ENCODE measurements at regions not wholly inside any gene's neighbourhood (a gene's known extent, or its start where the extent isn't known, plus 50 kb on each side); places are given as distances from the start of the nearest gene placed in this dataset.

DNA sequence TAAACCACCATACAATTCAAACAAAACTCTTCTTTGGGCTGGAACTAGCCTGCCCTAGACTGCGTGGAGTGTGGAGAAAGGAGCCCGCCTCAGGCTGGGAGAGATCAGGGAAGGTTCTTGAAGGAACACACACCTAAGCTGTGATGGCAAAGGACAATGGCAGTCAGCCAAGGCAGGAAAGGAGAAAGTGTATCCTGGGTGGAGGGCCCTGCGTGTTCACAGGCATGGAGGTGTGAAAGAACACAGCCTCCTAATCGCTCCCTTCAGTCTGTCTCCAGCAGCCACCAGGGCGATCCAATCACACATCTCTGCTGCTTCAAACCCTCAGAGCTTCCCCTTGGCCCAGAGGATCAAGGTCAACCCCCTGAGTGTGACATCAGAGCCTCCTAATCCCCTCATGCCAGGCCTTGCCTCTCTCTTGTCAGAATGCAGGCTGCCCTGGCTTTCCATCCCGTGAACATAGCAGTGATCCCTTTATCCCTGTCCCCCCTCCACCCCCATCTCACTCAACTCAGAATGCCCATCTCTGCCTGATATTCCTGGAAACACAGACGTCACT, 173.0 kb downstream of the KATNIP start (continued):
- TF ChIP-seq, protein P1, sequence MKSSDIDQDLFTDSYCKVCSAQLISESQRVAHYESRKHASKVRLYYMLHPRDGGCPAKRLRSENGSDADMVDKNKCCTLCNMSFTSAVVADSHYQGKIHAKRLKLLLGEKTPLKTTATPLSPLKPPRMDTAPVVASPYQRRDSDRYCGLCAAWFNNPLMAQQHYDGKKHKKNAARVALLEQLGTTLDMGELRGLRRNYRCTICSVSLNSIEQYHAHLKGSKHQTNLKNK (CRISPR knock-in tag; IDR thresholded peaks at IDR 0.05), result no peak
- TF ChIP-seq TEAD4 (CRISPR knock-in tag; IDR thresholded peaks at IDR 0.05), result no peak
- TF ChIP-seq, protein P2, sequence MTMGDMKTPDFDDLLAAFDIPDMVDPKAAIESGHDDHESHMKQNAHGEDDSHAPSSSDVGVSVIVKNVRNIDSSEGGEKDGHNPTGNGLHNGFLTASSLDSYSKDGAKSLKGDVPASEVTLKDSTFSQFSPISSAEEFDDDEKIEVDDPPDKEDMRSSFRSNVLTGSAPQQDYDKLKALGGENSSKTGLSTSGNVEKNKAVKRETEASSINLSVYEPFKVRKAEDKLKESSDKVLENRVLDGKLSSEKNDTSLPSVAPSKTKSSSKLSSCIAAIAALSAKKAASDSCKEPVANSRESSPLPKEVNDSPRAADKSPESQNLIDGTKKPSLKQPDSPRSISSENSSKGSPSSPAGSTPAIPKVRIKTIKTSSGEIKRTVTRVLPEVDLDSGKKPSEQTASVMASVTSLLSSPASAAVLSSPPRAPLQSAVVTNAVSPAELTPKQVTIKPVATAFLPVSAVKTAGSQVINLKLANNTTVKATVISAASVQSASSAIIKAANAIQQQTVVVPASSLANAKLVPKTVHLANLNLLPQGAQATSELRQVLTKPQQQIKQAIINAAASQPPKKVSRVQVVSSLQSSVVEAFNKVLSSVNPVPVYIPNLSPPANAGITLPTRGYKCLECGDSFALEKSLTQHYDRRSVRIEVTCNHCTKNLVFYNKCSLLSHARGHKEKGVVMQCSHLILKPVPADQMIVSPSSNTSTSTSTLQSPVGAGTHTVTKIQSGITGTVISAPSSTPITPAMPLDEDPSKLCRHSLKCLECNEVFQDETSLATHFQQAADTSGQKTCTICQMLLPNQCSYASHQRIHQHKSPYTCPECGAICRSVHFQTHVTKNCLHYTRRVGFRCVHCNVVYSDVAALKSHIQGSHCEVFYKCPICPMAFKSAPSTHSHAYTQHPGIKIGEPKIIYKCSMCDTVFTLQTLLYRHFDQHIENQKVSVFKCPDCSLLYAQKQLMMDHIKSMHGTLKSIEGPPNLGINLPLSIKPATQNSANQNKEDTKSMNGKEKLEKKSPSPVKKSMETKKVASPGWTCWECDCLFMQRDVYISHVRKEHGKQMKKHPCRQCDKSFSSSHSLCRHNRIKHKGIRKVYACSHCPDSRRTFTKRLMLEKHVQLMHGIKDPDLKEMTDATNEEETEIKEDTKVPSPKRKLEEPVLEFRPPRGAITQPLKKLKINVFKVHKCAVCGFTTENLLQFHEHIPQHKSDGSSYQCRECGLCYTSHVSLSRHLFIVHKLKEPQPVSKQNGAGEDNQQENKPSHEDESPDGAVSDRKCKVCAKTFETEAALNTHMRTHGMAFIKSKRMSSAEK (CRISPR knock-in tag; IDR thresholded peaks at IDR 0.05; ENCODE audit: borderline replicate concordance), result no peak

DNA sequence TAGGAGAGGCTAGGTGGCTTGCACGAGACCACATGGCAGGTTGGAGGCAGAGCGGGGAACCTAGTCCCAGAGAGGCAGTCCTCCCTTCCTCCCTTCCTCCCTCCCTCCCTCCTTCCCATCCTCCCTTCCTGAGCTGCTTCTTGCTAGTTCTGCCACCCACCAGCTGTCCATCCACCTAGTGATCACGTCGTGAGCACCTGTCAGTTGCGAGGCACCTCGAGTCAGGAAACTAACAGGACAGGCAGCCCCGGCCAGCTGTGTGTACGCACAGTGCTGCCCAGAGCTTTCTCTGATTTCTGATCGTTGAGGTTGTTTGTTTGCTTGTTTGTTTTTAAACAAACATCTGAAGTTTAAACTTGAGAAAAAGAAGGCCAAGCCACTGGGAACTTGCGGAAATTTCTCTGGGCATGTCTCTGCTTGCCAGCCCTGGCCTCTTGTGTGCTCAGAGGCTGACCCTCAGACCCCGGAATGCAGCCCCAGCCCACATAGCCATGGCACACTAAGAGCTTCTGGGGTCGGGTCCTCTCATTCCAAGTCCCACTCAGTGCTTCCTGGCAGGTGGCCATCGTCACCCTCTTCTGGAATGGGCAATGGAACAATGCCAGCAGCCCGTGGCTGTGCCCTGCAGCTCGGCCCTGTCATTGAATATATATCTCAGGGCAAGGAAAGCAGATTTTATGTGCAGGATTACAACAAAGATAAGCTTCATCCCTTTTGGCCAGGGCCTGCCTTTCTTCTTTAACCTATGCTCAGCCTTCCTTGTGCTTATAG, 174.0 kb downstream of the KATNIP start:
- POLR2A ChIA-PET, result interaction anchor here (0.6 kb wide), 1 partner anchor 68 kb away, joined by 5 read pairs; no protein-coding TSS in a partner anchor
- no peak overlapping the region; the same call in 1 of the 2 replicates for H3K27ac Mint-ChIP-seq
- ATAC-seq, result no peak

More for the DNA sequence above, 174.0 kb downstream of the KATNIP start:
- Mint-ChIP-seq H3K9me3 (peaks cover 7% of the 10 kb centered on the region; the same call in 1 of the 2 replicates), H3K27me3 (ENCODE audit: low read depth) (no peaks in the 10 kb centered on the region), H3K4me1 (peaks cover 16% of the 10 kb centered on the region), H3K4me3 (no peak overlapping the region), H3K36me3 (peaks cover 30% of the 10 kb centered on the region)
- TF ChIP-seq, protein P1 (CRISPR knock-in tag; IDR thresholded peaks at IDR 0.05), result no peak
- TF ChIP-seq, protein P3, sequence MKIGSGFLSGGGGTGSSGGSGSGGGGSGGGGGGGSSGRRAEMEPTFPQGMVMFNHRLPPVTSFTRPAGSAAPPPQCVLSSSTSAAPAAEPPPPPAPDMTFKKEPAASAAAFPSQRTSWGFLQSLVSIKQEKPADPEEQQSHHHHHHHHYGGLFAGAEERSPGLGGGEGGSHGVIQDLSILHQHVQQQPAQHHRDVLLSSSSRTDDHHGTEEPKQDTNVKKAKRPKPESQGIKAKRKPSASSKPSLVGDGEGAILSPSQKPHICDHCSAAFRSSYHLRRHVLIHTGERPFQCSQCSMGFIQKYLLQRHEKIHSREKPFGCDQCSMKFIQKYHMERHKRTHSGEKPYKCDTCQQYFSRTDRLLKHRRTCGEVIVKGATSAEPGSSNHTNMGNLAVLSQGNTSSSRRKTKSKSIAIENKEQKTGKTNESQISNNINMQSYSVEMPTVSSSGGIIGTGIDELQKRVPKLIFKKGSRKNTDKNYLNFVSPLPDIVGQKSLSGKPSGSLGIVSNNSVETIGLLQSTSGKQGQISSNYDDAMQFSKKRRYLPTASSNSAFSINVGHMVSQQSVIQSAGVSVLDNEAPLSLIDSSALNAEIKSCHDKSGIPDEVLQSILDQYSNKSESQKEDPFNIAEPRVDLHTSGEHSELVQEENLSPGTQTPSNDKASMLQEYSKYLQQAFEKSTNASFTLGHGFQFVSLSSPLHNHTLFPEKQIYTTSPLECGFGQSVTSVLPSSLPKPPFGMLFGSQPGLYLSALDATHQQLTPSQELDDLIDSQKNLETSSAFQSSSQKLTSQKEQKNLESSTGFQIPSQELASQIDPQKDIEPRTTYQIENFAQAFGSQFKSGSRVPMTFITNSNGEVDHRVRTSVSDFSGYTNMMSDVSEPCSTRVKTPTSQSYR (CRISPR knock-in tag; IDR thresholded peaks at IDR 0.05), result no peak
- TF ChIP-seq SOX15 (CRISPR knock-in tag; IDR thresholded peaks at IDR 0.05) (no peak), ZNF219 (CRISPR knock-in tag; IDR thresholded peaks at IDR 0.05; ENCODE audit: borderline replicate concordance) (no peak), JAZF1 (CRISPR knock-in tag; IDR thresholded peaks at IDR 0.05) (no peak), MYBL2 (CRISPR knock-in tag; IDR thresholded peaks at IDR 0.05) (no peak), GABPB1 (CRISPR knock-in tag; IDR thresholded peaks at IDR 0.05) (no peak)
- TF ChIP-seq, protein P4, sequence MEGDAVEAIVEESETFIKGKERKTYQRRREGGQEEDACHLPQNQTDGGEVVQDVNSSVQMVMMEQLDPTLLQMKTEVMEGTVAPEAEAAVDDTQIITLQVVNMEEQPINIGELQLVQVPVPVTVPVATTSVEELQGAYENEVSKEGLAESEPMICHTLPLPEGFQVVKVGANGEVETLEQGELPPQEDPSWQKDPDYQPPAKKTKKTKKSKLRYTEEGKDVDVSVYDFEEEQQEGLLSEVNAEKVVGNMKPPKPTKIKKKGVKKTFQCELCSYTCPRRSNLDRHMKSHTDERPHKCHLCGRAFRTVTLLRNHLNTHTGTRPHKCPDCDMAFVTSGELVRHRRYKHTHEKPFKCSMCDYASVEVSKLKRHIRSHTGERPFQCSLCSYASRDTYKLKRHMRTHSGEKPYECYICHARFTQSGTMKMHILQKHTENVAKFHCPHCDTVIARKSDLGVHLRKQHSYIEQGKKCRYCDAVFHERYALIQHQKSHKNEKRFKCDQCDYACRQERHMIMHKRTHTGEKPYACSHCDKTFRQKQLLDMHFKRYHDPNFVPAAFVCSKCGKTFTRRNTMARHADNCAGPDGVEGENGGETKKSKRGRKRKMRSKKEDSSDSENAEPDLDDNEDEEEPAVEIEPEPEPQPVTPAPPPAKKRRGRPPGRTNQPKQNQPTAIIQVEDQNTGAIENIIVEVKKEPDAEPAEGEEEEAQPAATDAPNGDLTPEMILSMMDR (IDR thresholded peaks at IDR 0.05), result no peak
- TF ChIP-seq, protein P2 (CRISPR knock-in tag; IDR thresholded peaks at IDR 0.05; ENCODE audit: borderline replicate concordance), result no peak
- TF ChIP-seq, protein P5, sequence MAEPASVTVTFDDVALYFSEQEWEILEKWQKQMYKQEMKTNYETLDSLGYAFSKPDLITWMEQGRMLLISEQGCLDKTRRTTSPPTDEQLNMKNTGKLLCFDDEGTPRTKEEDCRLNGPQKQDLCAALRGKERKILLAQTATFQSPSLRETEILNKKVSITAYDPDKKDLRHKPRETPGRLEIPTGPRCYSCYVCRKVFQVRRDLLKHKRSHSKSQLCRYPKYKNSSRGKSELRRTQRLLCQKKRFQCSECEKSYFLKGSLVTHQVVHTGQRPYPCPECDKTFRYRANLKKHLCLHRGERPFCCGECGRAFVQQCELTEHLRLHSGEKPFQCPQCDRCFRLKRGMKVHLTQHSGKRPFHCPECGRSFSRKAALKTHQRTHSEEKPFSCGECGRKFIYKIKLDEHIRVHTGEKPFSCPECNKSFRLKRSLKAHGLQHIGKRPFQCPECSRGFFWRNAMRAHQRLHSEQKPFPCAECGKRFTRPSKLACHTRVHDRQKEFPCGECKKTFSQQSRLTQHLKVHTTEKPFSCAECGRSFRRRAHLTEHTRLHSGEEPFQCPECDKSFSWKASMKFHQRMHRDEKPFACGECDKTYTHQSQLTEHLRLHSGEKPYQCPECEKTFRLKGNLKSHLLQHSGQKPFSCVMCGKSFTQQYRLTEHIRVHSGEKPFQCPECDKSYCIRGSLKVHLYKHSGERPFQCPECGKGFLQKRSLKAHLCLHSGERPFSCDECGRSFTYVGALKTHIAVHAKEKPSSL (CRISPR knock-in tag; conservative IDR thresholded peaks at IDR 0.05), result no peak
- TF ChIP-seq, protein P6, sequence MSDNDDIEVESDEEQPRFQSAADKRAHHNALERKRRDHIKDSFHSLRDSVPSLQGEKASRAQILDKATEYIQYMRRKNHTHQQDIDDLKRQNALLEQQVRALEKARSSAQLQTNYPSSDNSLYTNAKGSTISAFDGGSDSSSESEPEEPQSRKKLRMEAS (CRISPR knock-in tag; IDR thresholded peaks at IDR 0.05), result no peak
- CTCF ChIA-PET, result interaction anchor here (0.6 to 6.1 kb wide), 5 partner anchors 13 to 144 kb away, joined by 3 to 25 read pairs (median 4); no protein-coding TSS in a partner anchor
- DNase-seq (ENCODE audit: low spot score), result no peak

Data from WTC11 (cell line).